Thyroid gland (tissue), 4 donors: ENCODE measurements at regions not wholly inside any gene's neighbourhood (a gene's known extent, or its start where the extent isn't known, plus 50 kb on each side); places are given as distances from the start of the nearest gene placed in this dataset.

Experiments used
- DNase-seq, 2 donors: peaks; one replicate each; pipeline ENCODE4 v3.0.0-alpha.2; 2019
- H3K27ac ChIP-seq, 3 donors: fragments of 200-600 bp; sonication (generic); 1 replicate in 2 of 3; 2 replicates in 1 of 3; pipeline ENCODE4 v1.5.1; 2016 to 2019; ENCODE audit warnings: mild to moderate bottlenecking in 1 of 3, moderate library complexity in 1 of 3
- H3K27me3 ChIP-seq: fragments of 200-600 bp; sonication (generic); one replicate; pipeline ENCODE4 v1.5.1; 2019
- H3K36me3 ChIP-seq, 2 donors: fragments of 200-600 bp; sonication (generic); one replicate each; pipeline ENCODE4 v1.5.1; 2016 to 2019
- H3K4me1 ChIP-seq, 2 donors: fragments of 200-600 bp; sonication (generic); one replicate each; pipeline ENCODE4 v1.5.1; 2017 to 2019
- H3K4me3 ChIP-seq, 3 donors: fragments of 200-600 bp; sonication (generic); replicated peaks in 1 of 3; 1 replicate in 2 of 3; 2 replicates in 1 of 3; pipeline ENCODE4 v1.5.1; 2016; ENCODE audit warnings: mild to moderate bottlenecking in 1 of 3
- H3K9me3 ChIP-seq: fragments of 200-600 bp; sonication (generic); one replicate; pipeline ENCODE4 v1.5.1; 2017
- CTCF ChIP-seq, 6 experiments: fragments of 200-600 bp in 3 of 6; fragments of 450-650 bp in 3 of 6; sonication (generic) in 3 of 6; IDR thresholded peaks; one replicate each; pipeline ENCODE4 v1.5.1; 2016 to 2019; ENCODE audit warnings: antibody characterized with exemption in 6 of 6, mild to moderate bottlenecking in 2 of 6, inconsistent platforms in 1 of 6, moderate library complexity in 1 of 6
- POLR2A ChIP-seq, 2 donors: fragments of 450-650 bp; IDR thresholded peaks; one replicate each; pipeline ENCODE4 v1.6.1; 2017; ENCODE audit warnings: antibody characterized with exemption in 2 of 2, mild to moderate bottlenecking in 2 of 2, moderate library complexity in 1 of 2
- whole genome bisulfite sequencing, 2 donors: methylation state at CpG; one replicate each; pipeline ENCODE4 v1.1.5; 2017; 5-methylcytosine and 5-hydroxymethylcytosine counted together
- intact Hi-C: fragments of 100-400 bp; cut with DNase I; formaldehyde crosslinking; loops from one replicate; pipeline ENCODE4 v1.15.1; 2023

DNA sequence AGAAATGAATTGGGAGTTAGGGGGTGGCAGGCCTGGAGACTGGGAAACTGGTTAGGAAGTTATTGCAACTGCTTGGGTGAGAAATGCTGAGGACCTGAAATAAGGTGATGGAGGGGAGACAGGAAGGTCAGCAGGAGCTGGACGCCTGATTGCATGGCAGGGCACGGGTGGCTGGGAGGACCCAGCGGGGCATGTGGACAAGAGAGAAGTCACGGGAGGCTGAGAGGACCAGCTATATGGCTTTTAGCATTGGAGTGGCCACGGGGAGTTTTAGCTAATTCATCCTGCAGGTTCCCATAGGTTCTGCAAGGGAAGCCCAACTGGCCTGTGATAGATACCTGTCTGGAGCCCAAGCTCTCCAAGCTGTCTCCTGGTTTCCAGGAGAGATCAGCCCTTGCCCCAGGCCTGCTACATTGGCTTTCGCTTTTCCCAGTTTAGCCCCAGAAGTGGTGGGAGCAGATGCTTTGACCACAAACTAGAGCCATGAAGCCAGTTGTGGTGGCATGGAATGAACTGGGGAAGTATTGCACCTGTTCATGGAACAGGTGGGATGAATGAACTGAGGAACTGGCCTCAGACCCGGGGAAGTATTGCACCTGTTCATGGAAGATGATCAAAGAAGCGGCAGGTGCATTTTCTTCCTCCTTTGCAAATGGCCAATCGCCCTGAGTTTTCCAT lies 93.6 kb upstream of the TAF1B start:
- DNase-seq, result no peak
- H3K36me3 ChIP-seq, result no peaks in the 10 kb centered on the region
- intact Hi-C loops, result no loop called here
- H3K27ac ChIP-seq, result no peak overlapping the region
- H3K4me3 ChIP-seq, result no peak overlapping the region
- TF ChIP-seq POLR2A (IDR thresholded peaks at IDR 0.05), result no peak
- no peaks in the 10 kb centered on the region for H3K4me1 ChIP-seq
- H3K27me3 ChIP-seq, result no peaks in the 10 kb centered on the region
- WGBS, 2 donors, result 89 to 94% methylated on average over 9 of the region's 9 CpGs
- no peaks in the 10 kb centered on the region for H3K9me3 ChIP-seq

- H3K27me3 ChIP-seq, result no peaks in the 10 kb centered on the region
- no peak overlapping the region for H3K4me3 ChIP-seq
- no peak for TF ChIP-seq POLR2A (IDR thresholded peaks at IDR 0.05)
- no peak for TF ChIP-seq CTCF (IDR thresholded peaks at IDR 0.05)
- DNase-seq, result peak; percentile 30 to 39
- H3K36me3 ChIP-seq, result no peaks in the 10 kb centered on the region
- H3K4me1 ChIP-seq, result no peaks in the 10 kb centered on the region
- no peak overlapping the region for H3K27ac ChIP-seq
- intact Hi-C loops, result no loop called here
- no peaks in the 10 kb centered on the region for H3K9me3 ChIP-seq
- WGBS, 2 donors, result 67 to 71% methylated on average over 9 of the region's 9 CpGs
These were observed 92.8 kb upstream of the TAF1B start for GRCh38 chr2:9750224-9751215.

DNA sequence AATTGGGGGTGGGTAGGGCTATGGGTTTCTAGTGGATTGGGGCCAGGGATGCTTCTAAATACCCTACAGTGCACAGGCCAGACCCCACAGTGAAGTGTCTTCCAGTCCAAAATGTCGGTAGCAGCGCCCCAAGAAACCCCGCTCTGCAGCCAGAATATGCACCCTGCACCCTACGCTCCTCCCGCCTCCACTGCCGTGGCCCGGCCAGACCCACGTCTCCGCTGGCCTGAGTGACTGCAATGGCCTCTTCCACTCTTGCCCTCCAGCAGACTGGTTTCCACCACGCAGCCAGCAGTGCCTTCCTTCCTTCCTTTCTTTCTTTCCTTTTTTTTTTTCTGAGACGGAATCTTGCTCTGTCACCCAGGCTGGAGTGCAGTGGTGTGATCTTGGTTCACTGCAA lies 91.4 kb upstream of the TAF1B start:
- H3K27me3 ChIP-seq, result no peaks in the 10 kb centered on the region
- no peak overlapping the region for H3K27ac ChIP-seq
- intact Hi-C loops, result no loop called here
- 96% methylated on average over 11 of the region's 11 CpGs for WGBS, 2 donors
- no peak for TF ChIP-seq CTCF (IDR thresholded peaks at IDR 0.05)
- no peak for TF ChIP-seq POLR2A (IDR thresholded peaks at IDR 0.05)
- no peak for DNase-seq
- H3K36me3 ChIP-seq, result no peaks in the 10 kb centered on the region
- H3K9me3 ChIP-seq, result no peaks in the 10 kb centered on the region
- H3K4me3 ChIP-seq, result no peak overlapping the region
- H3K4me1 ChIP-seq, result peaks cover 0 to 2% of the 10 kb centered on the region in 2 donors

- no peak overlapping the region for H3K27ac ChIP-seq
- no peaks in the 10 kb centered on the region for H3K36me3 ChIP-seq
- WGBS, 2 donors, result 78% methylated on average over 5 to 21 of the region's 21 CpGs
- H3K4me1 ChIP-seq, result peaks cover 5 to 10% of the 10 kb centered on the region in 2 donors
- no peak overlapping the region for H3K4me3 ChIP-seq
- DNase-seq, result no peak
- TF ChIP-seq CTCF (IDR thresholded peaks at IDR 0.05) (no peak), POLR2A (IDR thresholded peaks at IDR 0.05) (no peak)
- H3K9me3 ChIP-seq, result no peaks in the 10 kb centered on the region
- H3K27me3 ChIP-seq, result no peaks in the 10 kb centered on the region
- intact Hi-C loops, result no loop called here
These were observed 90.6 kb upstream of the TAF1B start for GRCh38 chr2:9752441-9753275.

DNA sequence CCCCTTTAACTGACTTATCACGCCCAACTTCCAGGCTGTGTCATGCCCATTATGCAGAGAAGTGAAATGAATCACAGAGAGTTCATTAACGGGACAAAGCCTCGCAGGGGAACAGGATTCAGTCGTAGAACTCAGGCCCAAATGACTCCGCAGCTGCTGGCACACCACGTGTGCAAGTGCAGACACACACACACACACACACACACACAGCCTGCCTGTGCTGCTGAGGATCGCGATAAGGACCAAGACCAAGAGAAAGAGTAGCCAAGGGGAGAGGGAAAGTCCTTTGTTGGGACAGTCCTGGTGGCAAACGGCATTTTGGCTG lies 90.0 kb upstream of the TAF1B start:
- H3K27ac ChIP-seq, result no peak overlapping the region
- no peak for DNase-seq
- intact Hi-C loops, result no loop called here

More for the DNA sequence above, 90.0 kb upstream of the TAF1B start:
- H3K9me3 ChIP-seq, result no peaks in the 10 kb centered on the region
- WGBS, 2 donors, result 40 to 58% methylated on average over 9 of the region's 9 CpGs
- H3K36me3 ChIP-seq, result no peaks in the 10 kb centered on the region
- H3K27me3 ChIP-seq, result no peaks in the 10 kb centered on the region
- H3K4me1 ChIP-seq, result peaks cover 9 to 16% of the 10 kb centered on the region in 2 donors
- no peak overlapping the region for H3K4me3 ChIP-seq
- TF ChIP-seq POLR2A (IDR thresholded peaks at IDR 0.05), result no peak
- TF ChIP-seq CTCF (IDR thresholded peaks at IDR 0.05), result no peak
